Ishikawa (cell line): ENCODE measurements at regions not wholly inside any gene's neighbourhood (a gene's known extent, or its start where the extent isn't known, plus 50 kb on each side); places are given as distances from the start of the nearest gene placed in this dataset.

Experiments used
- CEBPB ChIP-seq: IDR thresholded peaks from 2 replicates; pipeline ENCODE4 v1.6.1; 2012
- CREB1 ChIP-seq: IDR thresholded peaks from 2 replicates; pipeline ENCODE4 v1.6.1; 2012; ENCODE audit warnings: low read depth
- EGR1 ChIP-seq: IDR thresholded peaks from 2 replicates; pipeline ENCODE4 v1.6.1; 2012
- EP300 ChIP-seq: IDR thresholded peaks from 2 replicates; pipeline ENCODE4 v1.6.1; 2012; ENCODE audit warnings: borderline replicate concordance
- FOXM1 ChIP-seq: IDR thresholded peaks from 2 replicates; pipeline ENCODE4 v1.6.1; 2012; ENCODE audit warnings: low read depth, borderline replicate concordance
- NFIC ChIP-seq: IDR thresholded peaks from 2 replicates; pipeline ENCODE4 v1.6.1; 2012
- RAD21 ChIP-seq: IDR thresholded peaks from 2 replicates; pipeline ENCODE4 v1.6.1; 2012; ENCODE audit warnings: low read depth
- TAF1 ChIP-seq: IDR thresholded peaks from 2 replicates; pipeline ENCODE4 v1.6.1; 2012; ENCODE audit warnings: low read depth, mild to moderate bottlenecking
- TCF12 ChIP-seq: IDR thresholded peaks from 2 replicates; pipeline ENCODE4 v1.6.1; 2012; ENCODE audit warnings: low read depth
- TEAD4 ChIP-seq: IDR thresholded peaks from 2 replicates; pipeline ENCODE4 v1.6.1; 2012
- YY1 ChIP-seq: IDR thresholded peaks from 2 replicates; pipeline ENCODE4 v1.6.1; 2012; ENCODE audit warnings: low read depth
- ZBTB7A ChIP-seq: IDR thresholded peaks from 2 replicates; pipeline ENCODE4 v1.6.1; 2012; ENCODE audit warnings: low read depth
- TF ChIP-seq, protein P1 (sequence below): IDR thresholded peaks from 2 replicates; pipeline ENCODE4 v1.6.1; 2012
- TF ChIP-seq, protein P2 (sequence below): IDR thresholded peaks from 2 replicates; pipeline ENCODE4 v1.6.1; 2012
- TF ChIP-seq, protein P3 (sequence below): IDR thresholded peaks from 2 replicates; pipeline ENCODE4 v1.6.1; 2012; ENCODE audit warnings: low read depth, mild to moderate bottlenecking

DNA sequence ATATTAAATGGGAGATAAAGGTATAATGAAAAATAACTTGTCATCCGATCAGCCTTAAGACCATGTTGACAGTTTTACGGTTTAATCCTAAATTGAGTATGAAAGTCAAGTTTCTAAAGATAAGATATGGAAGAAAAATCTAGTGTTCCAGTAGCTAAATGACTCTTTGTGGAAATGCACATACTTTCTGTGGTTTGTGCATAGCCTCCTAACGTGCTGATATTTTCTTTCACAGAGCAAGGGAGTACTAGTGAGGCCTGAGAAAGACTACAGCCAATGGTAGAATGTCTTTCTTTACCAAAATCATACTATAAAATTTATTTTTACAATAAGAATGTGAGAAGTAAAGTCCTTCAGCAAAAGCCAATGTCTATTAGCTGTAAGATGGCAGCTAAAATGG is 430.6 kb upstream of the RGMA start:
- TF ChIP-seq, protein P1, sequence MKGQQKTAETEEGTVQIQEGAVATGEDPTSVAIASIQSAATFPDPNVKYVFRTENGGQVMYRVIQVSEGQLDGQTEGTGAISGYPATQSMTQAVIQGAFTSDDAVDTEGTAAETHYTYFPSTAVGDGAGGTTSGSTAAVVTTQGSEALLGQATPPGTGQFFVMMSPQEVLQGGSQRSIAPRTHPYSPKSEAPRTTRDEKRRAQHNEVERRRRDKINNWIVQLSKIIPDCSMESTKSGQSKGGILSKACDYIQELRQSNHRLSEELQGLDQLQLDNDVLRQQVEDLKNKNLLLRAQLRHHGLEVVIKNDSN = no peak
- no peak for TF ChIP-seq TAF1
- no peak for TF ChIP-seq FOXM1
- TF ChIP-seq EP300 = no peak
- TF ChIP-seq CEBPB = no peak
- TF ChIP-seq CREB1 = no peak
- TF ChIP-seq TCF12 = no peak
- TF ChIP-seq EGR1 = no peak
- no peak for TF ChIP-seq TEAD4
- TF ChIP-seq, protein P2, sequence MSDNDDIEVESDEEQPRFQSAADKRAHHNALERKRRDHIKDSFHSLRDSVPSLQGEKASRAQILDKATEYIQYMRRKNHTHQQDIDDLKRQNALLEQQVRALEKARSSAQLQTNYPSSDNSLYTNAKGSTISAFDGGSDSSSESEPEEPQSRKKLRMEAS = no peak
- TF ChIP-seq, protein P3, sequence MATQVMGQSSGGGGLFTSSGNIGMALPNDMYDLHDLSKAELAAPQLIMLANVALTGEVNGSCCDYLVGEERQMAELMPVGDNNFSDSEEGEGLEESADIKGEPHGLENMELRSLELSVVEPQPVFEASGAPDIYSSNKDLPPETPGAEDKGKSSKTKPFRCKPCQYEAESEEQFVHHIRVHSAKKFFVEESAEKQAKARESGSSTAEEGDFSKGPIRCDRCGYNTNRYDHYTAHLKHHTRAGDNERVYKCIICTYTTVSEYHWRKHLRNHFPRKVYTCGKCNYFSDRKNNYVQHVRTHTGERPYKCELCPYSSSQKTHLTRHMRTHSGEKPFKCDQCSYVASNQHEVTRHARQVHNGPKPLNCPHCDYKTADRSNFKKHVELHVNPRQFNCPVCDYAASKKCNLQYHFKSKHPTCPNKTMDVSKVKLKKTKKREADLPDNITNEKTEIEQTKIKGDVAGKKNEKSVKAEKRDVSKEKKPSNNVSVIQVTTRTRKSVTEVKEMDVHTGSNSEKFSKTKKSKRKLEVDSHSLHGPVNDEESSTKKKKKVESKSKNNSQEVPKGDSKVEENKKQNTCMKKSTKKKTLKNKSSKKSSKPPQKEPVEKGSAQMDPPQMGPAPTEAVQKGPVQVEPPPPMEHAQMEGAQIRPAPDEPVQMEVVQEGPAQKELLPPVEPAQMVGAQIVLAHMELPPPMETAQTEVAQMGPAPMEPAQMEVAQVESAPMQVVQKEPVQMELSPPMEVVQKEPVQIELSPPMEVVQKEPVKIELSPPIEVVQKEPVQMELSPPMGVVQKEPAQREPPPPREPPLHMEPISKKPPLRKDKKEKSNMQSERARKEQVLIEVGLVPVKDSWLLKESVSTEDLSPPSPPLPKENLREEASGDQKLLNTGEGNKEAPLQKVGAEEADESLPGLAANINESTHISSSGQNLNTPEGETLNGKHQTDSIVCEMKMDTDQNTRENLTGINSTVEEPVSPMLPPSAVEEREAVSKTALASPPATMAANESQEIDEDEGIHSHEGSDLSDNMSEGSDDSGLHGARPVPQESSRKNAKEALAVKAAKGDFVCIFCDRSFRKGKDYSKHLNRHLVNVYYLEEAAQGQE = no peak

DNA sequence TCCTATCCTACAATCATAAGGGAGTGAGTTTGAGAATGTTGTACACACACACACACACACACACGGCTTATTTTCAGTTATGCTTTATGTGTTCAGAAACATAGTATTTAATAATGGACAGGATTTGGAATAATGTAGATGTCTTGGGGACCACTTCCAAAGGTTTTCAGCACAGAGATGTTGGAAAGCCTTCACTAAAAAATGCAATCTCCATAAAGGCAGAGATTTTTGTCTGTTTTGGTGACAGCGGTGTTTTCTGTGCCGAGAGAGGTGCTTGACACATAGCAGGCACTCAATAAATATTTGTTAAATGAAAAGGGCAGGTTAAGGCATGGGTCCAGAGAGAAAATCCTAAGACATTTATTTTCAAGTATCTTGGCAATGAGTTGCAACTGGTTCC is 428.2 kb upstream of the RGMA start:
- TF ChIP-seq, protein P3 = no peak
- TF ChIP-seq EGR1 (no peak), NFIC (no peak)

DNA sequence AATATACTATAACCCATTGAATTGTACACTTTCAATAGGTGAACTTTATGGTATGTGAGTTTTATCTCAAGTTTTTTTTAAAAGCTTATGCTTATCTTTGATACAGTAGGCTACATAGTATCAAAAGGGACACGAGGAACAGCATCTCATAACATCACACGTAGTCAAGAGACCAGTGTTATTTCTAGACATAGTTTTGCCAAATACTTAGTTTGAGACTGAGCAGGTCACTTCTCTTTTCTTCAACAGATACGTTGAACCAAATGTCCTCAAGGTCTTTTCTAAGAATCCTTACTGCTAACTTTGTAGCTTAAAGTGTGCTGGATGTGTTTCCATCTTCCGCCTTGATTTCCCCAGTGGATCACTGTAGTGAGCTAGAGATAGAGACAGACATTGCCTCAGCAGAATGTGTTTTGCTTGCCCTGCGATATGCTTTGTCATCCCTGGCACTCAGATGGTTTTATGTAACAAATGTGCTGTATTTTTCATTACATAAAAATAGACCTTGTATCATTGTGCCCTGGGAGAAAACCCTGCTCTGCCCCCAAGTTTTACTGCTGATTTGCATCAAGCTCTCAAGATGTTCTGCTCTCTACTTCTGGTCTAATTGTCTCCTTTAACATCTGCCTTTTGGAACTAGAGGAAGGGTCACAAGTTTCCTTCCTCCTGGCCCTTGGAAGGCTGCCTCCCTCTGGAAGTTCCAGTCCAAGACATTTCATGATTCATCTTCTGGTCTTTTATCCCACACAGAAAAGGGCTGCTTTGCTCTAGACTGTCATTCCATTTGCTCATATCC is 426.4 kb upstream of the RGMA start:
- TF ChIP-seq YY1 = no peak
- TF ChIP-seq TEAD4 = no peak
- TF ChIP-seq FOXM1 = no peak
- no peak for TF ChIP-seq CEBPB
- TF ChIP-seq EP300 = no peak
- TF ChIP-seq, protein P2 = no peak
- TF ChIP-seq, protein P1 = no peak
- TF ChIP-seq, protein P3 = no peak
- no peak for TF ChIP-seq RAD21
- no peak for TF ChIP-seq TAF1
- TF ChIP-seq NFIC = no peak
- TF ChIP-seq ZBTB7A = no peak
- no peak for TF ChIP-seq TCF12
- no peak for TF ChIP-seq CREB1
- TF ChIP-seq EGR1 = no peak

DNA sequence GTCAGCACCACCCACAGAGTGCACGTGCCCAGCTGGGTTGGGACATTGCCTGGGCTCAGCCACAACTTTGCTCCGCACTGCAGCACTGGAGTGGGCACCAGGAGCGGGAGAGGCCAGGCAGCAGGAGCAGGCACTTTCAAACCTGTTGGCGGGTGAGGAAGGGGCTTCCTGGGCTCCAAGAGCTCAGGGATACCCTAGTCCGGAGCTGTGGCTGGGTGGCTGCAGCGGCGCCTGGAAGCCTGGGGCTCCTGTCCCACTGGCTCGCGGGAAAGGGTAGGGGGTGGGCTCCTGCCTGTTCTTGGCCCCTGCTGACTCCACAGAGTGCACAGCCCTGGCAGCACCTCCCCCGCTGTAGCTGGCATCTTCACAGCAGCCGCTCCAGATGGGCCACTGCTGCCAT is 417.6 kb upstream of the RGMA start:
- no peak for TF ChIP-seq ZBTB7A
- TF ChIP-seq TEAD4 = no peak
- TF ChIP-seq, protein P3 = no peak
- TF ChIP-seq FOXM1 = no peak
